ENCODE measurements at regions not wholly inside any gene's neighbourhood (a gene's known extent, or its start where the extent isn't known, plus 50 kb on each side); places are given as distances from the start of the nearest gene placed in this dataset.

DNA sequence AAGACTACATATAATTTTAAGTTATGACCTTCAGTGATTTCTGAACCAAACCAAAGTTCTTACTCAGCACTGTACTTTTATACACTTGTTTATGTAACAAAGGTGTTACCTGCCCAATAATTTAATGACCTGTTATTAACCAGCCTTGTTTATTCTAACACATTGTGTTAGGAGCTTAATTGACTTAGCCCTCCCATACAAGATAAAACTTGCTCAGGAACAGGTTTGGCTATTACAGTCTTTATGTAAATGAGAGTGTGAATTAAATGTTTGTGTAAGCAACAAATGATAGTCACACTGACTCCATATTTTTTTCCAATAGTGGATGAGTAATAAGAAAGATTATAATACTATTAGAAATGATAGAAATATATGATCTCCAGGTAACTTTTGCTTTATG, 51.8 kb upstream of the MYCBP2 start (continued):
- TF ChIP-seq E2F5 (CRISPR knock-in tag; IDR thresholded peaks at IDR 0.05), result no peak
- TF ChIP-seq, protein P1, sequence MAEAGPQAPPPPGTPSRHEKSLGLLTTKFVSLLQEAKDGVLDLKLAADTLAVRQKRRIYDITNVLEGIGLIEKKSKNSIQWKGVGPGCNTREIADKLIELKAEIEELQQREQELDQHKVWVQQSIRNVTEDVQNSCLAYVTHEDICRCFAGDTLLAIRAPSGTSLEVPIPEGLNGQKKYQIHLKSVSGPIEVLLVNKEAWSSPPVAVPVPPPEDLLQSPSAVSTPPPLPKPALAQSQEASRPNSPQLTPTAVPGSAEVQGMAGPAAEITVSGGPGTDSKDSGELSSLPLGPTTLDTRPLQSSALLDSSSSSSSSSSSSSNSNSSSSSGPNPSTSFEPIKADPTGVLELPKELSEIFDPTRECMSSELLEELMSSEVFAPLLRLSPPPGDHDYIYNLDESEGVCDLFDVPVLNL (CRISPR knock-in tag; IDR thresholded peaks at IDR 0.05; ENCODE audit: borderline replicate concordance, low read depth), result no peak
- no peak for TF ChIP-seq ZNF396 (CRISPR knock-in tag; IDR thresholded peaks at IDR 0.05; ENCODE audit: borderline replicate concordance)
- no peak for TF ChIP-seq SP1 (CRISPR knock-in tag; conservative IDR thresholded peaks at IDR 0.05)

DNA sequence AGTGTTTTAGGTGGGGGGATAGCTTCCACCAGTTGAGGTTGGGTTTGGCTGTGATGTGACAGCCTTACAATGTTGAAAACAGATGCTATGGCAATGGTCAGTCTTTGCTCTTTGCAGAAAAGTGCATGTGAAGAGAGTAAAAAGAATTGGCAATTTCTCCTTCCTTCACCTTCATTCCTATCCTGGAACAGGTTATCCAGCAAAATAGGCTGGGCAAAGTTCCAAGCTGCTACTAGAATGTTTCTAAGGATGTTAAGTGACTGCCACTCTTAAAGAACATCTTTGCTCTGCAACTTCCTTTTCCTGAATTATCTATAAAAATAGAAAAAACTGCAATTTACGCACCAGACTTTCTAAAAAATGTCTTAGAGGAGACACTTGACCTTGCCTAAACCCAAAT, 50.1 kb upstream of the MYCBP2 start:
- ChIA-PET POLR2A (no interaction called here), CTCF (no interaction called here)
- H3K36me3 Mint-ChIP-seq, result no peaks in the 10 kb centered on the region
- no peaks in the 10 kb centered on the region for H3K9me3 Mint-ChIP-seq
- no peak overlapping the region for H3K27ac Mint-ChIP-seq
- DNase-seq (ENCODE audit: low spot score), result no peak
- ATAC-seq, result no peak
- peaks cover 39% of the 10 kb centered on the region for H3K4me1 Mint-ChIP-seq
- peaks cover 4% of the 10 kb centered on the region; the same call in 1 of the 2 replicates for H3K27me3 Mint-ChIP-seq (ENCODE audit: low read depth)
- no peak for TF ChIP-seq E2F1 (CRISPR knock-in tag; IDR thresholded peaks at IDR 0.05)
- no peak for TF ChIP-seq SMAD3 (CRISPR knock-in tag; IDR thresholded peaks at IDR 0.05; ENCODE audit: borderline replicate concordance)
- no peak overlapping the region for H3K4me3 Mint-ChIP-seq
